Left renal pelvis (tissue), 4 donors: ENCODE measurements at regions not wholly inside any gene's neighbourhood (a gene's known extent, or its start where the extent isn't known, plus 50 kb on each side); places are given as distances from the start of the nearest gene placed in this dataset.

Experiments used
- DNase-seq, 4 donors: peaks; one replicate each; pipeline ENCODE4 v3.0.0-alpha.2; 2013; ENCODE audit warnings: low read depth in 4 of 4, low spot score in 3 of 4

- DNase-seq, result no peak
Observed at GRCh38 chr20:40329321-40329720, 359.7 kb downstream of the MAFB start.

DNA sequence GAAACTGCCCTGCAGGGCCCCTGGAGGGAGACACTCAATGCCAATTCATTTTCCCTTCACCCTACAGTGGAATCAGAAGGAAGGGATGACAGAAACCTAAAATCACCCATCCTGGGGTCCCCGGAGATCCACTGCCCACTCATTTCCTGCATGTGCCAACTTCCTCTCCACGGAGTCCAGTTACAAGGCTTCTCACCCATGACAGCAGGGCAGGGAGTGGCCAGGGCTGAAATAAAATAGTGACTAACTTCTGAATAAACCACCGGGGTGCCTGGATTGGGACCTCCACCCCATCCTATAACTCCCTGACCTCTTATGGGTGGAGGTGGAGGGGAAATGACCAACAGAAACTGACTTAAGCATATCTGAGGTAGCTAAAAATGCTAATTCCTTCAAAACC is 362.3 kb downstream of the MAFB start:
- no peak for DNase-seq

GRCh38 chr20:40325006-40325568 is 363.9 kb downstream of the MAFB start:
- DNase-seq, result no peak

DNA sequence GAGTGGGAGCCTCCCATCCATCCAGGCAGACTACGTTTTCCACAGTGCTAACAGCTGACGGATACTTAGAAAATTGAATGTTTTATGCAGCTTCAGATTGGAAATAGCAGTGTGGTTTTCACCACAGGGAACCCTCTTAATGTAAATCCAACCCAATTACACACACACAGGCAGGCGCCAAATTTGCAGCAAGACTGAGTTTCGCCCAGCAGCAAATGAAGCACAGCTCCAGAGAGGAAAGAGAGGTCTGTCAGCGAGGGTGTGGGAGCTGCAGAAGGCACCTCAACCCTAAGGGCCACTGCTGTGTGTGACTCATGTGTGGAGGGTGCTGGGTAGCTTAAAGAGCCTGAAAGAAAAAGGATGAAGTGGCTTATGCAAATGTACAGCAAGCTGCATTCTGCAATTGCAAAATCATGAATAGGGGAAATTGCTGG is 365.7 kb downstream of the MAFB start:
- DNase-seq, result no peak

DNA sequence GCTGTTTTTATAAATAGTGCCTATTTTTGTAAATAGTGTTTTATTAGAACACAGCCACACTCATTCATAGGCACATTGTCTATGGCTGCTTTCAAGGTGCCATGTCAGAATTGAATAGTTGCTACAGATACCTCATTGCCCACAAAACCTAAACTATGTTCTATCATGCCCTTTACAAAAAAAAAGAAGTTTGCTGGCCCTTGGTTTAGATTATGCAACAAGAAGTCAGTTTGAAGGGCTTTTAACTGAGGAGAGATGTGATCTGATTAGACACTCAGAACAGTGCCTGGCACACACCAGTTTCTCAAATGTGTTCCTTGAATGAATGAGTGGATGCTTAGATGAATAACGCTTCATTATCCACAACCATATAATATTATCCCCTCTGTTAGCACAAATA is 366.1 kb downstream of the MAFB start:
- DNase-seq, result no peak

DNA sequence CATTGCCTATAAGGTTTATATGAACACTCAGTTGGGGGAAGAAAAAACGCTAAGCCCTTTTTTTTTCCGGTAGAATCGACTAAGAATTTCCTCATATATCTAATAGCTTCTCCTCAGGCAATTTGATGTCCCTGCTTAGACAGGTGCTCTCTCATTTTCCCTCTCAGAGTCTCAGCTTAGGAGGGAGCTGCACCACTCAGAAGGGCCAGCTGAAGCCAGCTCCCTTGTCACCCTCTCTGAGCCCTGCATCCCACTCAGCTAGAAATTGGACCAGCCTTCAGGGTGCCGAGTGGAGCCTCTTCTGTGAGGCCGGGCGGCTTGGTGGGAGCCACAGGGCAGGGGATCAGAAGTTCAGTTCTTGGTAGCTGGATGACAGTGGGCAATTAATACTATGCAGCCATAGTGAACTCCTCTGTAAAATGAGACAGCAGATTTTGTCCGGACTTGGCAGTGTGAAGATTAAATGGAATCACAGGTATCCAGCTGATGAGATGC is 368.5 kb downstream of the MAFB start:
- DNase-seq, result no peak

- DNase-seq, result no peak
Observed at GRCh38 chr20:40319741-40320516, 369.1 kb downstream of the MAFB start.

DNA sequence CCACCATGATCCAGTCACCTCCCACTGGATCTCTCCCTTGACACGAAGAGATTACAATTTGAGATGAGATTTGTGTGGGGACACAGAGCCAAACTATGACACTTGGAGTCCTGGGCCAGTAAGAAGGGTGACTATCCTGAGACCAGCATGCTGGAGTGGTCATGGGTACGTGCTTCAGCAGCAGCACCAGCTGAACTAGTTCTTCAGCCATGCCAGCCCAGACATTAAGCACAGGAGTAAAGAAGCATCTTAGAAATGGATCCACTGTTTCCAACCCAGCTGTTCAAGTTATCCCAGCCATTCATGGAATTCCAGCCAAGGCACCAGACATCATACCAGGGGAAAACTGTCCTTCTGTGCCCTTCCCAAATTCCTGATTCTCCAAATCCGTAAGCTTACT is 370.0 kb downstream of the MAFB start:
- DNase-seq, result no peak

- no peak for DNase-seq
Observed at GRCh38 chr20:40317156-40317790, 371.8 kb downstream of the MAFB start.

DNA sequence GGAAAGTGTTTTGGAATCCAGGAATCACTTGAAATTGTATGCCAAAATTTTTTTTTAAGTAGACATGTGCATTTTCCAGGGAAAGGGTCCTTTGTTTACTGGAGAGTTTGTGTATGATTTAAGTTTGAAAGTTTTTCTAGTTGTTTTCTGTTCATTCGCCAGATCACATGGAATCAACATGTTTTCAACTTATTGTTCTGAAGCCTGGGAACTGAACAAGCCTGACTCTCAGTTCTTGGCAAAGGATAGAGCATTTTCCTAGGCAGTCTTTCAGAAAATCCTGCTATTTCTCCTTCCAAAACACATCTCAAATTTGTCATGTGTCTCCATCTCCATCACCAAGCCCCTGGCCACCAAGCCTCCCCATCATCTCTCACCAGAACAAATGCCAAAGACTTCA is 374.8 kb downstream of the MAFB start:
- no peak for DNase-seq

DNA sequence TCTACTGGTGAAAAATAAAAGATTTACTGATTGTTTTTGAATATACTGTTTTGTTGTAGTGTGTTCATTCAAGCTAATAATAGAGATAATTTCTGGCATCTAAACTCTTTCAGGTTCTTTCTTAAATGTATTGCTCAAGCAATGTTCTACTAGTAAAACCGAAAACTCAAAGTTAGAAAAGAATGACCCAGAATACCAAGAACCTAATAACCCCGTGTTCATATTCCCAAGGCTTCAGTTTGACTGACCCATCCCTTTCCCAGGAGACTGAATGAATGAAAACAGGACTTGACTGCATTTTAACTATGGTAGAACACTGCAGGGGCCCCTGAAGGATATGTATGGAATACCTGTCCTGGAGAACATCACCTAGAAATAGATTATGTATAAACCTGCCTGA is 375.3 kb downstream of the MAFB start:
- no peak for DNase-seq

- DNase-seq, result no peak
Observed at GRCh38 chr20:40309731-40310130, 379.3 kb downstream of the MAFB start.

GRCh38 chr20:40307997-40308396 is 381.0 kb downstream of the MAFB start:
- DNase-seq, result no peak

GRCh38 chr20:40307268-40307667 is 381.8 kb downstream of the MAFB start:
- no peak for DNase-seq

GRCh38 chr20:40305303-40305702 is 383.7 kb downstream of the MAFB start:
- DNase-seq, result no peak

- DNase-seq, result no peak
Observed at GRCh38 chr20:40304119-40304613, 384.9 kb downstream of the MAFB start.

GRCh38 chr20:40294747-40295146 is 394.3 kb downstream of the MAFB start:
- DNase-seq, result no peak

GRCh38 chr20:40294175-40294574 is 394.9 kb downstream of the MAFB start:
- no peak for DNase-seq

- DNase-seq, result no peak
Observed at GRCh38 chr20:40293740-40294139, 395.3 kb downstream of the MAFB start.

DNA sequence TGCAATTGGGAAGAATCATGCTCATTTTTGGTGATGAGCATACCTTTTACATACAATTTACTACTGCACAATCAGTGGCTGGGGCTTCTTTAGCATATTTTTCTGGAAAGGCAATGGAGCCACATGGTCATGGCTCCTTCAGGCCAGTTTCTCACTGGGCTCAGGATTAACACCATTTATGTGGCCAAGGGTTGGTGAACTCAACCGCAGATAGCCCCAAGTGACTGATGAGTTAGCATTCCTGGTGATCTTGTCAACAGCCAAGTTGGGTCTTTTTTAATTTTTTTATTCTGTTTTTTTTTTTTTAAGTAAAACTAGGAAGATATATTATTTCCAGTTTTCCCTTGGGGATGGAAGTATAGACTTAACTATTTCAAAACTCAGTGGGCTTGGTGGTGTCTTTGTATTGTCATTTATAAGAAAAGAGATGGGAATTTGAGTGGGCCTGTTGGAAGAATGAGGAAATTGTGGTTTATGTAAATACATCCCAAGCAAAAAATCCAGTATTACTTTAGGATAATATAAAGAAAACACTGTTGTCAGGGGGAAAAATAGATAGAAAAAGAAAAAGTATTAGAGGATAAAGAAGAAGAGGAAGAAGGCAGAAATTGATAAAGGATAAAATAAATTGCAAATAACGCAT is 397.4 kb downstream of the MAFB start:
- no peak for DNase-seq

GRCh38 chr20:40287683-40288082 is 401.4 kb downstream of the MAFB start:
- no peak for DNase-seq
